ENCODE measurements at regions not wholly inside any gene's neighbourhood (a gene's known extent, or its start where the extent isn't known, plus 50 kb on each side); places are given as distances from the start of the nearest gene placed in this dataset.

DNA sequence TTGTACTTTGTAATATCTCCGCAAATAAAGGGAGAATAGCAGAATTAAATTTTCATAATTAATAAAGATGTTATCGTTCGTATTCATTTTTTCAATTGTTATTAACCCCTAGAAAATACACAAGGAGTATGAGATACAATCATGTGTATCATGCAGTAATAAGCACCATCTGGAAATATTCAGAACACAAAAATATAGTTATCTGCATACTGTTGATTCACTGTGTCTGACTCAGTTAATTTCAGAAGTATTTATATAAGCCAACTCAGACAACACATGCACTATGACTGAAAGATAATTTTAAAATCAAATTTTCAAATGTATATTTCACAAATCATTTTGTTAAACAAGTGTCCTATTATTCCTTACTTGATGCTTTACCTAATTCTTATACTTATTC, 1954.8 kb downstream of the ARAP2 start:
- TF ChIP-seq POLR2A (IDR thresholded peaks at IDR 0.05) = no peak
- TF ChIP-seq, protein P1, sequence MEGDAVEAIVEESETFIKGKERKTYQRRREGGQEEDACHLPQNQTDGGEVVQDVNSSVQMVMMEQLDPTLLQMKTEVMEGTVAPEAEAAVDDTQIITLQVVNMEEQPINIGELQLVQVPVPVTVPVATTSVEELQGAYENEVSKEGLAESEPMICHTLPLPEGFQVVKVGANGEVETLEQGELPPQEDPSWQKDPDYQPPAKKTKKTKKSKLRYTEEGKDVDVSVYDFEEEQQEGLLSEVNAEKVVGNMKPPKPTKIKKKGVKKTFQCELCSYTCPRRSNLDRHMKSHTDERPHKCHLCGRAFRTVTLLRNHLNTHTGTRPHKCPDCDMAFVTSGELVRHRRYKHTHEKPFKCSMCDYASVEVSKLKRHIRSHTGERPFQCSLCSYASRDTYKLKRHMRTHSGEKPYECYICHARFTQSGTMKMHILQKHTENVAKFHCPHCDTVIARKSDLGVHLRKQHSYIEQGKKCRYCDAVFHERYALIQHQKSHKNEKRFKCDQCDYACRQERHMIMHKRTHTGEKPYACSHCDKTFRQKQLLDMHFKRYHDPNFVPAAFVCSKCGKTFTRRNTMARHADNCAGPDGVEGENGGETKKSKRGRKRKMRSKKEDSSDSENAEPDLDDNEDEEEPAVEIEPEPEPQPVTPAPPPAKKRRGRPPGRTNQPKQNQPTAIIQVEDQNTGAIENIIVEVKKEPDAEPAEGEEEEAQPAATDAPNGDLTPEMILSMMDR (IDR thresholded peaks at IDR 0.05) = no peak
